ENCODE measurements at regions not wholly inside any gene's neighbourhood (a gene's known extent, or its start where the extent isn't known, plus 50 kb on each side); places are given as distances from the start of the nearest gene placed in this dataset.

DNA sequence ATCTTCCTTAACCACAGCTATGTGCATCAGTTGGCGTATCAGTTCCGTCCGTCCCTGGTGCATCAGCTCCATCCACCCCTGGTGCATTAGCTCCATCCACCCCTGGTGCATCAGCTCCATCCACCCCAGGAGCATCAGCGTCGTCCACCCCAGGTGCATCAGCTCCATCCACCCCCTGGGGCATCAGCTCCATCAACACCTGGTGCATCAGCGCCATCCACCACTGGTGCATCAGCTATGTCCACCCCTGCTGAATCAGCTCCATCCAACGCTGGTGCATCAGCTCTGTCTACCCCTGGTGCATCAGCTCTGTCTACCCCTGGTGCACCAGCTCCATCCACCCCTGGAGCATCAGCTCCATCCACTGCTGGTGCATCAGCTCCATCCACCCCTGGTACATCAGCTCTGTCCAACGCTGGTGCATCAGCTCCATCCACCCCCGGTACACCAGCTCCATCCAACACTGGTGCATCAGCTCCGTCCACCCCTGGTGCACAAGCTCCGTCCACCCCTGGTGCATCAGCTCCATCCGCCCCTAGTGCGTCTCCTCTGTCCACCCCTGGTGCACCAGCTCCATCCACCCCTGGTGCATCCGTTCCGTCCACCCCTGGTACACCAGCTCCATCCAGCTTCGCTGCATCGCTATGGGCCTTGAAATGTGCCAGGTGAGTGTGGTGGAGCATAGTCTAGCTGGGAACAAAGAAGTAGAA lies 106.6 kb upstream of the ZBTB40 start:
- H3K9me3 ChIP-seq (replicated peaks in 1 of 2; ENCODE audit: control insufficient read depth in 2 of 2, insufficient read depth in 1 of 2, low read depth in 1 of 2, low read length in 2 of 2) = peaks cover 0 to 2% of the 10 kb centered on the region in 2 donors
- no peak overlapping the region for H2BK120ac ChIP-seq (ENCODE audit: low read depth, low read length)
- no peak overlapping the region for H4K8ac ChIP-seq (ENCODE audit: low read depth, low read length)
- no peak overlapping the region for H2AK5ac ChIP-seq (ENCODE audit: low read depth, low read length)
- H2BK5ac ChIP-seq (ENCODE audit: low read length) = no peak overlapping the region
- H4K91ac ChIP-seq (ENCODE audit: low read depth, low read length, poor library complexity) = no peak overlapping the region
- peak overlapping the region; percentile 15 for H3K9ac ChIP-seq (ENCODE audit: low read depth, low read length, poor library complexity)
- no peak for DNase-seq (ENCODE audit: low spot score)
- no peak overlapping the region for H3K4ac ChIP-seq (ENCODE audit: low read length)
- H3K27me3 ChIP-seq (ENCODE audit: control insufficient read depth in 3 of 3, insufficient read depth in 3 of 3, low read depth in 1 of 3, low read length in 3 of 3) = peaks cover 0 to 59% (median 16%) of the 10 kb centered on the region in 3 experiments
- H2BK12ac ChIP-seq (ENCODE audit: low read length) = no peak overlapping the region
- H3K79me1 ChIP-seq (ENCODE audit: low read depth, low read length) = no peaks in the 10 kb centered on the region
- peak overlapping the region; percentile 17 for H2BK15ac ChIP-seq (ENCODE audit: low read length)
- no CpG with 5 or more reads among the region's 17 CpGs for WGBS, 2 donors (ENCODE audit: extremely low coverage in 2 of 2, insufficient read length in 2 of 2, insufficient replicate concordance in 1 of 2)
- H3K4me2 ChIP-seq (ENCODE audit: insufficient read depth, low read length, poor library complexity, severe bottlenecking) = no peak overlapping the region
- peak overlapping the region; percentile 100 for H3K14ac ChIP-seq (ENCODE audit: low read length)
- no peak overlapping the region for H3K27ac ChIP-seq (replicated peaks; ENCODE audit: low read length)
- H3K4me1 ChIP-seq (ENCODE audit: control insufficient read depth in 2 of 2, insufficient read depth in 1 of 2, low read depth in 1 of 2, low read length in 2 of 2) = peaks cover 5 to 9% of the 10 kb centered on the region in 2 donors
- H3K4me3 ChIP-seq (ENCODE audit: low read length in 2 of 2) = peak overlapping the region in 1 of 2 donors; percentile 62
- no peaks in the 10 kb centered on the region for H3K36me3 ChIP-seq (replicated peaks in 1 of 2; ENCODE audit: control insufficient read depth in 2 of 2, insufficient read depth in 2 of 2, low read length in 2 of 2)
- peak overlapping the region; percentile 92 for H3K23ac ChIP-seq (ENCODE audit: low read depth, low read length, poor library complexity)
- H3K18ac ChIP-seq (ENCODE audit: low read length) = peak overlapping the region; percentile 52
- no peak overlapping the region for H2AFZ ChIP-seq (ENCODE audit: low read length)

DNA sequence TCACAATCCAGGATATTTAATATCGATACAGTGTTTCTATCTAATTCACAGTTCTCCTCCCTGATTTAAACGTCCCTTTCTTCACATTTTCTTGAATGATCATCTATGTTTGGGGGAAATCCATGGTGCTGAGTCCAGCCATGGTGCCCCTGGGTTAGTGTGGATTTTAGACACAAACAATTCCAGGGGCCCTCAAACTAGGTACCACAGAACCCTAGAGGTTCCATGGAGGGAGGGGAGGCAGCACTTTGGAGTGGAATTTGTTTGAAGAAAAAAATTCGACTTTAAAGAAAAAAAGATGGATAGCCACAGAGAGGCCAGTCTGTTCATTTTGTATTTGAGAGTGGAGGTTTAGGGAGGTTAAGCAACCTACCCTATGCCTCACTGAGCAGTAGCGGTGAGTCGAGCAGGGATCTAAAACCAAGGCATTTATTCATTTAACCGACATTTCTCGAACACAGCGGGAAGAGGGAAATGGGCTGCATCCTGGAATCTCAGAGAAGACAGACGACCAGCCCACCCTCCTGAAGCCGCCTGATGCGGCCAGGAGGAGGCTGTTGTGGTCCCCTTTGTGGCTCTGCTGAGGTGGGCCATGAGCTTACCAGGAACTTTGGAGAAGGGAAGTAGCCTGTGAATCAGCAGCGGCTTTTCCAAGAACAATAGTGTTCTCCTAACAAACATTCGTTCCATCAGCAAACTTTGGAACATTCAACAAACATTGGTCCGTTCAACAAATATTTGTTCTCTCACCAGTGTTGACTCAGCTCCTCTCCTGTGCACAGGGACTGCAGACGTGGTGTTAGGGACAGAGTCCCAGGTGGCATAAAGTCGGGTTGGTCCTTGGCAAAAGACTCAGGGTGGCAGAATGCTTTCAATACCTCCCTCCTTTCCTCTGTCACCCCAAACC lies 103.5 kb upstream of the ZBTB40 start:
- Histone ChIP-seq H3K27me3 (ENCODE audit: control insufficient read depth in 3 of 3, insufficient read depth in 3 of 3, low read depth in 1 of 3, low read length in 3 of 3) (peaks cover 0 to 47% (median 22%) of the 10 kb centered on the region in 3 experiments), H3K36me3 (replicated peaks in 1 of 2; ENCODE audit: control insufficient read depth in 2 of 2, insufficient read depth in 2 of 2, low read length in 2 of 2) (no peaks in the 10 kb centered on the region), H4K8ac (ENCODE audit: low read depth, low read length) (no peak overlapping the region), H2AK5ac (ENCODE audit: low read depth, low read length) (no peak overlapping the region), H3K18ac (ENCODE audit: low read length) (no peak overlapping the region), H2BK5ac (ENCODE audit: low read length) (no peak overlapping the region), H3K27ac (replicated peaks; ENCODE audit: low read length) (no peak overlapping the region), H2BK12ac (ENCODE audit: low read length) (no peak overlapping the region), H3K4ac (ENCODE audit: low read length) (no peak overlapping the region), H3K9ac (ENCODE audit: low read depth, low read length, poor library complexity) (no peak overlapping the region), H3K14ac (ENCODE audit: low read length) (no peak overlapping the region), H3K4me1 (ENCODE audit: control insufficient read depth in 2 of 2, insufficient read depth in 1 of 2, low read depth in 1 of 2, low read length in 2 of 2) (peaks cover 11 to 14% of the 10 kb centered on the region in 2 donors), H3K4me2 (ENCODE audit: insufficient read depth, low read length, poor library complexity, severe bottlenecking) (no peak overlapping the region), H4K91ac (ENCODE audit: low read depth, low read length, poor library complexity) (no peak overlapping the region), H3K23ac (ENCODE audit: low read depth, low read length, poor library complexity) (no peak overlapping the region), H2BK15ac (ENCODE audit: low read length) (no peak overlapping the region), H2BK120ac (ENCODE audit: low read depth, low read length) (no peak overlapping the region), H3K4me3 (ENCODE audit: low read length in 2 of 2) (no peak overlapping the region), H3K9me3 (replicated peaks in 1 of 2; ENCODE audit: control insufficient read depth in 2 of 2, insufficient read depth in 1 of 2, low read depth in 1 of 2, low read length in 2 of 2) (peaks cover 0 to 2% of the 10 kb centered on the region in 2 donors), H2AFZ (ENCODE audit: low read length) (no peak overlapping the region), H3K79me1 (ENCODE audit: low read depth, low read length) (no peaks in the 10 kb centered on the region)
- DNase-seq (ENCODE audit: low spot score) = no peak
- no CpG with 5 or more reads among the region's 16 CpGs for WGBS, 2 donors (ENCODE audit: extremely low coverage in 2 of 2, insufficient read length in 2 of 2, insufficient replicate concordance in 1 of 2)

DNA sequence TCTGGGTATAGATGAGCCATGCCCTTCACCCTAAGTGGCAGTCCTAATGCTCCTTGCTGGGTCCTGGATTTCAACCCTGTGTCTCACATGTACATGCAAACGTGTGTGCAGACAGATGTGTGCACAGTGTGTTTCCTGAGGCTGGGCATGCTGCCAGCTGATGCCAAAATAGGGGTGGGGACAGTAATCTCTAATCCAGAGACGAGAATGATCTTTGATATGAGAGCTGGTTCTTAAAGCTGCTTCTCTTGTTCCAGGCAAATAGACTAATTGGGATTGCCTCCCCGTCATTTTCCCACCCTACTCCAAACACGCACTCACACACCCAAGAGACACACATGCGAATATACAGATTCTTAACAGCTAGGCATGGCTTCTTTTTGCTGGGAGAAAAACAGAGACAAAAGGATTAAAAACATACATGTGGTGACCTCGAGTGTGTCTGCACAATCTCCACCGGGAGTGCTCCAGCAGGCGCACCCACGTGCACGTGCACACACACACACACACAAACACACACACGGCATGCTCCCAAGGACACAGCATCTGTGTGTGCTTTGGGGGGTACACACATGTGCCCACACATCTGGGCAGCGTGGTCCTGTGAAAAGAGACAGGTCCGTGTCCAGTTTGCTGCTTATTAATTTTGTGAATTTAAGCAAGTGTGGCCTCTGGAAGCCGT lies 102.1 kb upstream of the ZBTB40 start:
- no peak overlapping the region for H2BK12ac ChIP-seq (ENCODE audit: low read length)
- no peak overlapping the region for H2BK120ac ChIP-seq (ENCODE audit: low read depth, low read length)
- no peak overlapping the region for H4K91ac ChIP-seq (ENCODE audit: low read depth, low read length, poor library complexity)
- no peak overlapping the region for H2BK5ac ChIP-seq (ENCODE audit: low read length)
- peaks cover 11 to 14% of the 10 kb centered on the region in 2 donors for H3K4me1 ChIP-seq (ENCODE audit: control insufficient read depth in 2 of 2, insufficient read depth in 1 of 2, low read depth in 1 of 2, low read length in 2 of 2)
- H3K18ac ChIP-seq (ENCODE audit: low read length) = peak overlapping the region; percentile 50
- H3K36me3 ChIP-seq (replicated peaks in 1 of 2; ENCODE audit: control insufficient read depth in 2 of 2, insufficient read depth in 2 of 2, low read length in 2 of 2) = no peaks in the 10 kb centered on the region
- H3K9me3 ChIP-seq (replicated peaks in 1 of 2; ENCODE audit: control insufficient read depth in 2 of 2, insufficient read depth in 1 of 2, low read depth in 1 of 2, low read length in 2 of 2) = peaks cover 0 to 3% of the 10 kb centered on the region in 2 donors
- H3K14ac ChIP-seq (ENCODE audit: low read length) = no peak overlapping the region
- H3K27me3 ChIP-seq (ENCODE audit: control insufficient read depth in 3 of 3, insufficient read depth in 3 of 3, low read depth in 1 of 3, low read length in 3 of 3) = peaks cover 0 to 34% (median 20%) of the 10 kb centered on the region in 3 experiments
- no peak overlapping the region for H3K9ac ChIP-seq (ENCODE audit: low read depth, low read length, poor library complexity)
- no peak overlapping the region for H2AK5ac ChIP-seq (ENCODE audit: low read depth, low read length)
- H2AFZ ChIP-seq (ENCODE audit: low read length) = no peak overlapping the region
- no peak overlapping the region for H4K8ac ChIP-seq (ENCODE audit: low read depth, low read length)
- no peak overlapping the region for H3K27ac ChIP-seq (replicated peaks; ENCODE audit: low read length)
- no peak overlapping the region for H3K4me2 ChIP-seq (ENCODE audit: insufficient read depth, low read length, poor library complexity, severe bottlenecking)
- no peak overlapping the region for H3K4ac ChIP-seq (ENCODE audit: low read length)
- H3K4me3 ChIP-seq (ENCODE audit: low read length in 2 of 2) = no peak overlapping the region
- no peak for DNase-seq (ENCODE audit: low spot score)
- WGBS, 2 donors (ENCODE audit: extremely low coverage in 2 of 2, insufficient read length in 2 of 2, insufficient replicate concordance in 1 of 2) = no CpG with 5 or more reads among the region's 14 CpGs
- no peaks in the 10 kb centered on the region for H3K79me1 ChIP-seq (ENCODE audit: low read depth, low read length)
- H2BK15ac ChIP-seq (ENCODE audit: low read length) = no peak overlapping the region
- no peak overlapping the region for H3K23ac ChIP-seq (ENCODE audit: low read depth, low read length, poor library complexity)
